ENCODE measurements at regions not wholly inside any gene's neighbourhood (a gene's known extent, or its start where the extent isn't known, plus 50 kb on each side); places are given as distances from the start of the nearest gene placed in this dataset.

DNA sequence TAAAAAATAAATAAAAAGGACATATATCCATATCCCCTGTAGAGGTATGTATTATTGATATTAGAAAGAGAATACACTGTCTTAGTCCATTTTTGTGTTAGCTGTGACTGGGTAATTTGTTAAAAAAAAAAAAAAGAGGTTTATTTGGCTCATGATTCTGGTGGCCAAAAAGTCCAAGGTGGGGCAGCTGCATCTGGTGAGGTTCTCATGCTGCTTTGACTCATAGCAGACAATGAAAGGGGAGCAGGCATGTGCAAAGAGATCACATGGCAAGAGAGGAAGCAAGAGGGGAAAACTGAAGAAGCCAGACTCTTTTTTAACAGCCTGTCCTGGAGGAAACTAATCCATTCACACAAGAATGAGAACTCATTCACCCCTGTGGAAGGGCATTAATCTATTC, 101.6 kb upstream of the MAP4K3 start:
- H3K4me3 ChIP-seq (replicated peaks in 1 of 2; ENCODE audit: low read depth in 2 of 2, low read length in 2 of 2) = no peak overlapping the region
- DNase-seq (ENCODE audit: low read depth in 2 of 2) = peak in 1 of 2 donors; percentile 52
- TF ChIP-seq, protein P1, sequence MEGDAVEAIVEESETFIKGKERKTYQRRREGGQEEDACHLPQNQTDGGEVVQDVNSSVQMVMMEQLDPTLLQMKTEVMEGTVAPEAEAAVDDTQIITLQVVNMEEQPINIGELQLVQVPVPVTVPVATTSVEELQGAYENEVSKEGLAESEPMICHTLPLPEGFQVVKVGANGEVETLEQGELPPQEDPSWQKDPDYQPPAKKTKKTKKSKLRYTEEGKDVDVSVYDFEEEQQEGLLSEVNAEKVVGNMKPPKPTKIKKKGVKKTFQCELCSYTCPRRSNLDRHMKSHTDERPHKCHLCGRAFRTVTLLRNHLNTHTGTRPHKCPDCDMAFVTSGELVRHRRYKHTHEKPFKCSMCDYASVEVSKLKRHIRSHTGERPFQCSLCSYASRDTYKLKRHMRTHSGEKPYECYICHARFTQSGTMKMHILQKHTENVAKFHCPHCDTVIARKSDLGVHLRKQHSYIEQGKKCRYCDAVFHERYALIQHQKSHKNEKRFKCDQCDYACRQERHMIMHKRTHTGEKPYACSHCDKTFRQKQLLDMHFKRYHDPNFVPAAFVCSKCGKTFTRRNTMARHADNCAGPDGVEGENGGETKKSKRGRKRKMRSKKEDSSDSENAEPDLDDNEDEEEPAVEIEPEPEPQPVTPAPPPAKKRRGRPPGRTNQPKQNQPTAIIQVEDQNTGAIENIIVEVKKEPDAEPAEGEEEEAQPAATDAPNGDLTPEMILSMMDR (IDR thresholded peaks at IDR 0.05; ENCODE audit: low read depth, low read length) = no peak

DNA sequence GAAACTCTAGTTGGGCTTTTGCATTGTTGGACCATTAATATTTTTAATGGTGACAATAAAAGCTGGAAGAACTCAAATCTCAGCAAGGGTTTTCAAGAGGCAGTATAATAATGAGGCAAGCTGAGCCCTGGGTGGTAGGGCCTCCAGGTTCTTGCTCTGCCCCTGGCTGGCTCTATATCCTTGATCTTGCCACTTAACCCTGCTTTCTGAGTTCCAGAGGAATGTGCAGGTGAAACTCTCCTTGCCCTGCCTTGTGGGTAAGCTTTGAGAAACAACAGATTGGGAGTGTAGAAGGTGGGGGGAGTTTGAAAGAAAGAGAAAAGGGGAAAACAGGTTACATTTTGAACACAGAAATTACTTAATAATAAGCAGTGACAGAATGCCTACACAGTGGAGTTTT, 103.3 kb upstream of the MAP4K3 start:
- H3K4me3 ChIP-seq (replicated peaks in 1 of 2; ENCODE audit: low read depth in 2 of 2, low read length in 2 of 2) = no peak overlapping the region
- TF ChIP-seq, protein P1 (IDR thresholded peaks at IDR 0.05; ENCODE audit: low read depth, low read length) = no peak
- DNase-seq (ENCODE audit: low read depth in 2 of 2) = no peak

DNA sequence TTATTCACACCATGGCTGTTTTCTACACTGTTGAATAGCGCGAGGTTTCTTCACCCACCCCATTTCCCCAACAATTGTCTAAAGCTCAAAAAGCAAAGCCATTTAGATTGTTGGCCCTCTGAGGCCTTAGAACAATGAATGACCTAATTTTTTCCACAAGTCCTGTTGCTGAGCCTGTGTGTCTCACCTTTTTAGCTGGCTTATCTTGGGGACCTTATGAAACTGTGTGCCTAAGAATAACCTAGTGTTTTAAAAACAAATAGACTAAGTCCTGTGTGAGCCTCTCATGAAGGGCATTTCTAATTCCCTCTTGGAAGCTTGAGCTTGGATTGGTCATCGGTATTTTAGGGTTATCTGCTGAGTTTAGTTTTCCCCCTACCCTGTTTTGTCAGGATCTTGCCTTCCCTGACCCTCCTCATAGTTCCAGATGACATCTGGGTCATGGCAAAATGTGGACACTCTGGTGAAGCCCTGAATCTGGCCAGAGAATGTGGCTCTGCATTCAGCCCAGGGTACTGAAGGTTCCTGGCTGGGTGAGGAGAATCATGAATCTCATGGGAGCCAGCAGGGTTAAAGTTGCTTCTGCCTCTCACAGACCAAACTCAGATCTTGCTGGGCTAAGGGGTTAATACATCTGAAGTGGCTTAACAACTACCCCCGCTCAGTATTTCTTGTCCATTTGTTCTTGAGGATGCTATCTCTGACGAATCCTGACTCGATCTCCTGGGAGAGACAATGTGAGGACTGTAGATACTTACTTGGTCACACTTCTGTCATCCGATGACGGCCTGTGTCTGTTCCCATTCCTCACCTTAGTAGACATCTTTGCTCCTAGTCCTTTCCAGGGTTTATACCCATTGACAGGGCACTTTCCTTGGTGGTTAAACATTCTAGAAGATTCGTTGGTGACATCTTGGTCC, 104.2 kb upstream of the MAP4K3 start:
- H3K4me3 ChIP-seq (replicated peaks in 1 of 2; ENCODE audit: low read depth in 2 of 2, low read length in 2 of 2) = no peak overlapping the region
- TF ChIP-seq, protein P1 (IDR thresholded peaks at IDR 0.05; ENCODE audit: low read depth, low read length) = no peak

DNA sequence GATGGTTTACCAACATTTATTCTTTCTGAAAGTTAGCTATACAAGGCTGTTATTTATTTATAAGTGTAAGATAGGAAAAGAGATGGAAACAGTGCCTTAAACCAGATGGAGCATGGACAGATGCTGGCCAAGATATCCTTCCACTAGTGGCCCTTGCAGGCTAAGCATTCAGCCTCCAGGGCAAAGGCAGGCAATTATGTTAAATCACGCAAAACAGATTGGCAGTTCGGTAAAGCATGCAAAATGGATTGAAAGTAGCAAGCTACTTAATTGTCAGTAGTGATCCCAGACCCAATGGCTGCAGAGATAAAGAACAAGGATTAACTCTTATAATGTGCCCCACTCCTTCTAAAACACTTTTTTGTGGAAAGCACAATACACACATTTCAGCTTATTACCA, 105.4 kb upstream of the MAP4K3 start:
- no peak overlapping the region for H3K4me3 ChIP-seq (replicated peaks in 1 of 2; ENCODE audit: low read depth in 2 of 2, low read length in 2 of 2)
- DNase-seq (ENCODE audit: low read depth in 2 of 2) = no peak
- TF ChIP-seq, protein P1 (IDR thresholded peaks at IDR 0.05; ENCODE audit: low read depth, low read length) = no peak

More for the DNA sequence above, 104.2 kb upstream of the MAP4K3 start:
- peak in 1 of 2 donors; percentile 38 for DNase-seq (ENCODE audit: low read depth in 2 of 2)

DNA sequence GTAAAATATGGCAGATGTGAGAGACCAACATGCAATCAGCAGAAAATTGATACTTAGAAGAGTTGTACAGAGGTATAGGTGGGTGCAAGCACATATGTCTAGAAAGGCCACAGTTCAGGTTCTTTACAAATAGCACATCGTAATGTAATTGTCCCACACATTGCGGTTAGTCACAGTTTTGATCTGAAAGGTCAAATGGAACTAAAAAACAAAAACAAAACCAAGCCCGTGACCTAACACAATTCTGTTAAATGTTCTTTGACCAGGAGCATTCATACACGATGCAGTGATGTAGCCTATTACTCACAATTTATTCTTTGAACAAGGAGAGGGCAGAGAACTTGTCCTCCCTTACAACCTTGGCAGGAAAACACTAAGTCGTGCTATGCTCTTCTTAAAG, 108.9 kb upstream of the MAP4K3 start:
- DNase-seq (ENCODE audit: low read depth in 2 of 2) = peak in 1 of 2 donors; percentile 66
- no peak overlapping the region for H3K4me3 ChIP-seq (replicated peaks in 1 of 2; ENCODE audit: low read depth in 2 of 2, low read length in 2 of 2)
- TF ChIP-seq, protein P1 (IDR thresholded peaks at IDR 0.05; ENCODE audit: low read depth, low read length) = no peak

DNA sequence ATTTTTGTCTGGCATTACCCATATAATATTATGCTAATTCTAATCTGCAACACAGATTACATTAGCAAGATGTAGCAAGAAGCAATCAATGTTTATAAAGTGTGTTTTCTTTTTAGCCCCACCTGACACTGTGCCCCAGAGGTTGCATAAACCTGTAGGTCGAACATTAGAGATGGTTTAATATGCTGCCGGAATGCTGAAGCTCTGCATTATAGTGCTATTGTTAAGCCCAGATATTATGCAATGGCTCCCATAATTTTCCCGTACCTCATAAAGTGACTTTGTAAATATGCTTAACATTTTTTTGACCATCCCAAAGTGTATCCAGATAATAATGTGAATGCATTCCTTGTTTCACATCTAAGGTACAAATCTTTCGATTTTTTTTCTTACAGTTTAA, 109.3 kb upstream of the MAP4K3 start:
- H3K4me3 ChIP-seq (replicated peaks in 1 of 2; ENCODE audit: low read depth in 2 of 2, low read length in 2 of 2) = no peak overlapping the region
- no peak for DNase-seq (ENCODE audit: low read depth in 2 of 2)
- TF ChIP-seq, protein P1 (IDR thresholded peaks at IDR 0.05; ENCODE audit: low read depth, low read length) = no peak

Measured in cardiac fibroblast (primary cell).